ENCODE measurements at regions not wholly inside any gene's neighbourhood (a gene's known extent, or its start where the extent isn't known, plus 50 kb on each side); places are given as distances from the start of the nearest gene placed in this dataset.
"Not testable (repeated sequence)": the region's sequence is repeated elsewhere in the genome, so short reads cannot be mapped to it uniquely, and the experiment has no call there.

GRCh38 chrX:116679544-116679943 lies 216.8 kb upstream of the CT83 start:
- H3K9me3 ChIP-seq (ENCODE audit: control insufficient read depth in 1 of 2, low read length in 2 of 2); CTCF ChIA-PET (ENCODE audit: partially characterized antibody); H3K27me3 ChIP-seq (ENCODE audit: insufficient read depth, low read length); H3K4me1 Mint-ChIP-seq; H3K27ac ChIP-seq (ENCODE audit: low read depth, low read length); H3K27ac Mint-ChIP-seq; H3K36me3 Mint-ChIP-seq; H3K36me3 ChIP-seq (ENCODE audit: insufficient read depth, low read length); H3K9me3 Mint-ChIP-seq; POLR2A ChIA-PET (ENCODE audit: partially characterized antibody); H3K4me3 ChIP-seq (ENCODE audit: low read length in 2 of 2); intact Hi-C loops (cut with micrococcal nuclease); H3K27me3 Mint-ChIP-seq; H3K4me1 ChIP-seq (ENCODE audit: insufficient read depth, low read length); DNase-seq; H3K4me3 Mint-ChIP-seq: not testable (repeated sequence)

- ChIA-PET CTCF (ENCODE audit: partially characterized antibody) (no interaction called here), POLR2A (ENCODE audit: partially characterized antibody) (no interaction called here)
Measured at GRCh38 chrX:116667346-116668134, 204.8 kb upstream of the CT83 start.

GRCh38 chrX:116657071-116657470 lies 194.3 kb upstream of the CT83 start:
- Mint-ChIP-seq H3K36me3 (no peaks in the 10 kb centered on the region), H3K4me1 (no peaks in the 10 kb centered on the region), H3K27ac (no peak overlapping the region), H3K27me3 (no peaks in the 10 kb centered on the region), H3K4me3 (no peak overlapping the region), H3K9me3 (peaks cover 0 to 12% (median 3%) of the 10 kb centered on the region in 8 donors)
- Histone ChIP-seq H3K36me3 (ENCODE audit: insufficient read depth, low read length) (no peaks in the 10 kb centered on the region), H3K4me3 (ENCODE audit: low read length in 2 of 2) (no peak overlapping the region), H3K27me3 (ENCODE audit: insufficient read depth, low read length) (no peaks in the 10 kb centered on the region), H3K9me3 (ENCODE audit: control insufficient read depth in 1 of 2, low read length in 2 of 2) (no peaks in the 10 kb centered on the region), H3K4me1 (ENCODE audit: insufficient read depth, low read length) (no peaks in the 10 kb centered on the region), H3K27ac (ENCODE audit: low read depth, low read length) (no peak overlapping the region)
- ChIA-PET POLR2A (ENCODE audit: partially characterized antibody) (no interaction called here), CTCF (ENCODE audit: partially characterized antibody) (no interaction called here)
- DNase-seq: no peak
- intact Hi-C loops (cut with micrococcal nuclease): no loop called here

More at GRCh38 chrX:116667346-116668134, 204.8 kb upstream of the CT83 start:
- DNase-seq: no peak
- H3K36me3 Mint-ChIP-seq: no peaks in the 10 kb centered on the region
- no peaks in the 10 kb centered on the region for H3K27me3 Mint-ChIP-seq
- H3K27me3 ChIP-seq (ENCODE audit: insufficient read depth, low read length): no peaks in the 10 kb centered on the region
- H3K4me3 Mint-ChIP-seq: no peak overlapping the region
- H3K9me3 ChIP-seq (ENCODE audit: control insufficient read depth in 1 of 2, low read length in 2 of 2): no peaks in the 10 kb centered on the region
- intact Hi-C loops (cut with micrococcal nuclease): no loop called here
- no peak overlapping the region for H3K27ac ChIP-seq (ENCODE audit: low read depth, low read length)
- H3K4me1 ChIP-seq (ENCODE audit: insufficient read depth, low read length): no peaks in the 10 kb centered on the region
- H3K36me3 ChIP-seq (ENCODE audit: insufficient read depth, low read length): no peaks in the 10 kb centered on the region
- H3K9me3 Mint-ChIP-seq: peaks cover 0 to 7% (median under 1%) of the 10 kb centered on the region in 8 donors
- H3K4me3 ChIP-seq (ENCODE audit: low read length in 2 of 2): no peak overlapping the region
- no peaks in the 10 kb centered on the region for H3K4me1 Mint-ChIP-seq
- H3K27ac Mint-ChIP-seq: no peak overlapping the region

GRCh38 chrX:116628464-116628863 lies 165.7 kb upstream of the CT83 start:
- H3K27ac Mint-ChIP-seq: no peak overlapping the region
- ChIA-PET CTCF (ENCODE audit: partially characterized antibody) (no interaction called here), POLR2A (ENCODE audit: partially characterized antibody) (no interaction called here)
- H3K4me3 Mint-ChIP-seq: no peak overlapping the region
- Histone ChIP-seq H3K36me3 (ENCODE audit: insufficient read depth, low read length) (no peaks in the 10 kb centered on the region), H3K9me3 (ENCODE audit: control insufficient read depth in 1 of 2, low read length in 2 of 2) (no peaks in the 10 kb centered on the region), H3K4me1 (ENCODE audit: insufficient read depth, low read length) (no peaks in the 10 kb centered on the region), H3K27me3 (ENCODE audit: insufficient read depth, low read length) (no peaks in the 10 kb centered on the region), H3K4me3 (ENCODE audit: low read length in 2 of 2) (no peak overlapping the region), H3K27ac (ENCODE audit: low read depth, low read length) (no peak overlapping the region)
- H3K27me3 Mint-ChIP-seq: no peaks in the 10 kb centered on the region
- DNase-seq: no peak
- intact Hi-C loops (cut with micrococcal nuclease): no loop called here
- no peaks in the 10 kb centered on the region for H3K36me3 Mint-ChIP-seq
- H3K4me1 Mint-ChIP-seq: no peaks in the 10 kb centered on the region
- H3K9me3 Mint-ChIP-seq: peaks cover 0 to 9% (median under 1%) of the 10 kb centered on the region in 8 donors

GRCh38 chrX:116618546-116618945 lies 155.8 kb upstream of the CT83 start:
- H3K27me3 ChIP-seq (ENCODE audit: insufficient read depth, low read length): no peaks in the 10 kb centered on the region
- H3K4me1 ChIP-seq (ENCODE audit: insufficient read depth, low read length): no peaks in the 10 kb centered on the region
- no peak overlapping the region for H3K27ac ChIP-seq (ENCODE audit: low read depth, low read length)
- H3K27ac Mint-ChIP-seq: no peak overlapping the region
- H3K36me3 Mint-ChIP-seq: no peaks in the 10 kb centered on the region
- no peak for DNase-seq
- no peak overlapping the region for H3K4me3 Mint-ChIP-seq
- H3K4me1 Mint-ChIP-seq: no peaks in the 10 kb centered on the region
- H3K36me3 ChIP-seq (ENCODE audit: insufficient read depth, low read length): no peaks in the 10 kb centered on the region
- POLR2A ChIA-PET (ENCODE audit: partially characterized antibody): no interaction called here
- CTCF ChIA-PET (ENCODE audit: partially characterized antibody): no interaction called here
- intact Hi-C loops (cut with micrococcal nuclease): no loop called here
- peaks cover 0 to 6% (median 1%) of the 10 kb centered on the region in 8 donors for H3K9me3 Mint-ChIP-seq
- H3K9me3 ChIP-seq (ENCODE audit: control insufficient read depth in 1 of 2, low read length in 2 of 2): no peaks in the 10 kb centered on the region
- H3K27me3 Mint-ChIP-seq: no peaks in the 10 kb centered on the region
- H3K4me3 ChIP-seq (ENCODE audit: low read length in 2 of 2): no peak overlapping the region

GRCh38 chrX:116607776-116608175 lies 145.0 kb upstream of the CT83 start:
- no peak for DNase-seq
- intact Hi-C loops (cut with micrococcal nuclease): no loop called here
- H3K4me3 Mint-ChIP-seq: no peak overlapping the region
- H3K9me3 Mint-ChIP-seq: peaks cover 0 to 12% (median 0%) of the 10 kb centered on the region in 8 donors
- H3K4me1 Mint-ChIP-seq: no peaks in the 10 kb centered on the region
- ChIA-PET CTCF (ENCODE audit: partially characterized antibody) (no interaction called here), POLR2A (ENCODE audit: partially characterized antibody) (no interaction called here)
- Histone ChIP-seq H3K36me3 (ENCODE audit: insufficient read depth, low read length) (no peaks in the 10 kb centered on the region), H3K4me3 (ENCODE audit: low read length in 2 of 2) (no peak overlapping the region), H3K27me3 (ENCODE audit: insufficient read depth, low read length) (no peaks in the 10 kb centered on the region), H3K9me3 (ENCODE audit: control insufficient read depth in 1 of 2, low read length in 2 of 2) (no peaks in the 10 kb centered on the region), H3K4me1 (ENCODE audit: insufficient read depth, low read length) (no peaks in the 10 kb centered on the region), H3K27ac (ENCODE audit: low read depth, low read length) (no peak overlapping the region)
- no peak overlapping the region for H3K27ac Mint-ChIP-seq
- no peaks in the 10 kb centered on the region for H3K36me3 Mint-ChIP-seq
- no peaks in the 10 kb centered on the region for H3K27me3 Mint-ChIP-seq

GRCh38 chrX:116605576-116605975 lies 142.8 kb upstream of the CT83 start:
- Mint-ChIP-seq H3K27me3 (no peaks in the 10 kb centered on the region), H3K4me3 (no peak overlapping the region), H3K36me3 (no peaks in the 10 kb centered on the region), H3K4me1 (no peaks in the 10 kb centered on the region), H3K27ac (no peak overlapping the region), H3K9me3 (peaks cover 0 to 12% (median 2%) of the 10 kb centered on the region in 8 donors)
- Histone ChIP-seq H3K4me1 (ENCODE audit: insufficient read depth, low read length) (no peaks in the 10 kb centered on the region), H3K27ac (ENCODE audit: low read depth, low read length) (no peak overlapping the region), H3K4me3 (ENCODE audit: low read length in 2 of 2) (no peak overlapping the region), H3K27me3 (ENCODE audit: insufficient read depth, low read length) (no peaks in the 10 kb centered on the region), H3K36me3 (ENCODE audit: insufficient read depth, low read length) (no peaks in the 10 kb centered on the region), H3K9me3 (ENCODE audit: control insufficient read depth in 1 of 2, low read length in 2 of 2) (no peaks in the 10 kb centered on the region)
- intact Hi-C loops (cut with micrococcal nuclease): no loop called here
- DNase-seq: no peak
- CTCF ChIA-PET (ENCODE audit: partially characterized antibody): no interaction called here
- POLR2A ChIA-PET (ENCODE audit: partially characterized antibody): no interaction called here

- intact Hi-C loops (cut with micrococcal nuclease): no loop called here
- Mint-ChIP-seq H3K9me3 (peaks cover 0 to 2% (median 0%) of the 10 kb centered on the region in 8 donors), H3K36me3 (no peaks in the 10 kb centered on the region), H3K4me1 (no peaks in the 10 kb centered on the region), H3K27me3 (no peaks in the 10 kb centered on the region), H3K4me3 (no peak overlapping the region), H3K27ac (no peak overlapping the region)
- no peaks in the 10 kb centered on the region for H3K36me3 ChIP-seq (ENCODE audit: insufficient read depth, low read length)
- DNase-seq: no peak
- no peak overlapping the region for H3K4me3 ChIP-seq (ENCODE audit: low read length in 2 of 2)
- H3K27me3 ChIP-seq (ENCODE audit: insufficient read depth, low read length): no peaks in the 10 kb centered on the region
- no peak overlapping the region for H3K27ac ChIP-seq (ENCODE audit: low read depth, low read length)
- H3K4me1 ChIP-seq (ENCODE audit: insufficient read depth, low read length): no peaks in the 10 kb centered on the region
- POLR2A ChIA-PET (ENCODE audit: partially characterized antibody): no interaction called here
- CTCF ChIA-PET (ENCODE audit: partially characterized antibody): no interaction called here
- H3K9me3 ChIP-seq (ENCODE audit: control insufficient read depth in 1 of 2, low read length in 2 of 2): no peaks in the 10 kb centered on the region
Measured at GRCh38 chrX:116596010-116596409, 133.2 kb upstream of the CT83 start.
